Medulla oblongata (tissue), 1 donor: ENCODE measurements at regions not wholly inside any gene's neighbourhood (a gene's known extent, or its start where the extent isn't known, plus 50 kb on each side); places are given as distances from the start of the nearest gene placed in this dataset.
"Not testable (repeated sequence)": the region's sequence is repeated elsewhere in the genome, so short reads cannot be mapped to it uniquely, and the experiment has no call there.

ENCODE experiments used
- DNase-seq: peaks from one replicate; pipeline ENCODE4 v3.0.0-alpha.2; 2015; ENCODE audit errors: extremely low spot score

GRCh38 chr18:71249791-71250190, 960.9 kb downstream of the SOCS6 start:
- DNase-seq: no peak

- DNase-seq: no peak
Observed at GRCh38 chr18:71242981-71243380, 954.1 kb downstream of the SOCS6 start.

DNA sequence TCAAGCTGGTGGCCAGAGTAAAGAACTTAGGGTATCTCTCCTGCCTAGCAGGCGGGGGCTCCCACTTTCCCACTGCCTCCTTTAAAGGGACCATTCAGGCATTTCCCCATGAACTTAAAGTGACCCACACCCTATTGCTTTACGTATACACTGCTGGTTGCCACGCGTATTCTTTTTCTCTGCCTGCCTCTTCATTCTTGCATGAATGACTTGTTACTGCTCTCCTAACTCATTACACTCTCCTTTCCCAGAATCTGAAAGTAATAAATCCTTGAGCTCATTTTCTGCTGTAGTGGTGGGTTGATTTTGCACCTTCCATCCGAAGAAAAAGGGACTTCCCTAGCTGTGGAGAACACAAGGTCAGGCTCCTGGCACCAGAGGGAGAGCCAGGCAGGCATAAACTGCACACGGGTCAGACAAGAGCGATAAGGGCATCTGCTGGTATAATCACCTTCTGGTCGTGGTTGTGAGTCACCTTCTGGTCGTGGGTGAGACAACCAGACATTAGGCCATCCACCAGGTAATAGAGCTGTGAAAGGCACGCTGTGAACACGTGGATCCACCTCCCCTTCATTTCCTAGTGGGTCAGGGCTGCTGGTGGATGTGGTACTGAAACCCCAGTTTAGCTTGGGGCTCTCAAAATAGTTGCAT, 950.3 kb downstream of the SOCS6 start:
- no peak for DNase-seq

DNA sequence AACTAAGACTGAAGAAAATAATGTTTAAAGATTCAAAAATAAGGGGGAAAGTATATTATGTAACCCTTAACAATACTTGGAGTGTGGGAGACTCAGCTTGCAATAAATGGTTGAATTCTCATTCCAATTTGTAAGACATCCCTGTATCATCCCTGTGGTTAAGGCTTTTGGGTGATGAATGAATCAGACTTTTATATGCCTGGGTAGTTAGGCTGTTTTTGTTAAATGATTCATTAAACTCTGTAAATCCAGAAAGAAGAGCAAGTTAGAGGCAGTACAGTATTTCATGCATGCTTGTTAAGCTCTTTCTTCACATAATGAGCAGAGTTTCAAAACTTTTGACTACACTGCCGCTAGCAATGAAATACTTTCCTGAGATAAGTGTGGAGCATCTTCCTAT, 948.8 kb downstream of the SOCS6 start:
- DNase-seq: no peak

DNA sequence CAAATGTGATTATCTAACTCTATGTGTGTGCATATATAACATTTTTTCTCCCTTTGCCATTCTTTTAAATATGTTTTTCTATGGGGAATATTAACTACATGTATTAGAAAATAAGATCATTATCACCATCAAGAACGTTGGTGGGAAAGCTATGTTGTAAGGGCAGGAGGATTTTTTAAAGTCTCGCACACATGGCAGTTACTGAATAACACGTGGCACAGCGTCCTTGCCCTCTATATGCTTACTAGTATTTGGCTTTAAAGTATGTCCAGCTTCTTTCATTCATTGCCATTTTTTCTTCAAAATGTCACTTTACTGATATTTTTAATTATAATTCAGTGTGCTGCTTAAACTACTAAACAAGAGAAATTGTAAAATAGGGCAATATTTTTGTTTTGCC, 944.3 kb downstream of the SOCS6 start:
- no peak for DNase-seq

DNA sequence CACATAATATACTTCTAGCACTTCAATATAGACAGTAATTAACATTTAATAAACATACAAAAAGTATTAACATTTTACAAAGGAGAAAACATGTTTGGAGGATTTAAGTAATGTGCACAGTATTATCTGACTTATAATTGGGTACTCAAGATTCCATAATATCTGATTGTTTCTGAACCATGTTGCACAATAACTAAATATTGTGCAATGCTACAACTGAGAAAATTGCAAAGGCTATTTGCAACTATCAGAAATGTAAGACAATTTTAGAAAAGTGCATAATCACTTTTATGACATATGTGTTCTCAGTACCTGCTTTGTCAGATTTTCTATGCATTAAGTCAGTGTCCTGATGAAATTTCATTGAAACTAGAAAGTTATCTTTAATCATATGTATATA, 934.6 kb downstream of the SOCS6 start:
- DNase-seq: no peak

DNA sequence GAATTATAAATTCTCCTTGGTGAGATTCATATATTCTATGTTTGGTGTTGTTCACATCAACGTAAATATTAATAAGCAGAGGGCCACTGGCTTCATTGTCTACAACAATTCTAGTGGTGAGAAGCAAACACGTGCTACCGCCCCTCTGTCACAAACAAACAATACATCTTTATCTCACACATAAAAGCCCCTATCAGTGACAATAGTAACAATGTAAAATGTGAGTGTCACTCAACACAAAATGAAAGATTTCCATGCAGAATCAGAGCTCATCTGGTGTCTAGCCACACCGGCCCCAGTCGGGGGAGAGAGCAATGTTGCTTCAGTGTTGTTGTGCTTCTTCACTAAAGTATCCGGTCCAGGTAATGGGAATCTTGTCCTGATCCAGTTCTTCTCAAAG, 932.6 kb downstream of the SOCS6 start:
- peak; percentile 9 for DNase-seq

GRCh38 chr18:71212739-71213138, 923.9 kb downstream of the SOCS6 start:
- DNase-seq: not testable (repeated sequence)

DNA sequence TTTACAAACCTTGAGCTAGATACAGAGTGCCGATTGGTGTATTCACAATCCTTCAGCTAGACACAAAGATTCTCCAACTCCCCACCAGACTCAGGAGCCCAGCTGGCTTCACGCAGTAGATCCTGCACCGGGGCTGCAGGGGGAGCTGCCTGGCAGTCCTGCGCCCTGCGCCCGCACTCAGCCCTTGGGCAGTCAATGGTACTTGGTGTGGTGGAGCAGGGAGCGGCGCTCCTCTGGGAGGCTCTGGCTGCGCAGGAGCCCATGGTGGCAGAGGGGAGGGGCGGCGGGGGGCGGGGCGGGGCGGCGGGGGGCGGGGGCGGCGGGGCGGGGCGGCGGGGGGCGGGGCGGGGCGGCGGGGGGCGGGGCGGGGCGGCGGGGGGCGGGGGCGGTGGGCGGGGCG, 923.4 kb downstream of the SOCS6 start:
- no peak for DNase-seq

DNA sequence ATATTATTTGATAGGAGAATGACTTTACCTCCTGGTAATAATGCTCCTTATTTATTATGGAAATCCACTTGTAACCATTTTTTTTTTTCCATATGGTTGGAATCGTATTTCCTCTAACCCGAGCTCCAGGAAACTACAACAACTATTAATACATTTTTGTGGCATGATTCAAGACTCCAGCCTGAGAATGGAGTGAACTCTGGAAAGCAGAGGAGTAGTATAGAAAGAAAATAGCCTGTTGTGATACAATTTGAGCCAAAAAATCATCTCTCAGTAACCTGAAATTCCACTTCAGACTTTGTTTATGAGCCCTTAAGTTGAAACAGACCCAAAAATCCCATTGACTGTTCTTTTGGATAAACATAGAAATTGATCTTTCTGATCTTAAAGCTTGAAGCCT, 921.1 kb downstream of the SOCS6 start:
- no peak for DNase-seq

GRCh38 chr18:71194438-71194837, 905.6 kb downstream of the SOCS6 start:
- DNase-seq: no peak

- DNase-seq: peak; percentile 57
Observed at GRCh38 chr18:71189581-71189980, 900.7 kb downstream of the SOCS6 start.

DNA sequence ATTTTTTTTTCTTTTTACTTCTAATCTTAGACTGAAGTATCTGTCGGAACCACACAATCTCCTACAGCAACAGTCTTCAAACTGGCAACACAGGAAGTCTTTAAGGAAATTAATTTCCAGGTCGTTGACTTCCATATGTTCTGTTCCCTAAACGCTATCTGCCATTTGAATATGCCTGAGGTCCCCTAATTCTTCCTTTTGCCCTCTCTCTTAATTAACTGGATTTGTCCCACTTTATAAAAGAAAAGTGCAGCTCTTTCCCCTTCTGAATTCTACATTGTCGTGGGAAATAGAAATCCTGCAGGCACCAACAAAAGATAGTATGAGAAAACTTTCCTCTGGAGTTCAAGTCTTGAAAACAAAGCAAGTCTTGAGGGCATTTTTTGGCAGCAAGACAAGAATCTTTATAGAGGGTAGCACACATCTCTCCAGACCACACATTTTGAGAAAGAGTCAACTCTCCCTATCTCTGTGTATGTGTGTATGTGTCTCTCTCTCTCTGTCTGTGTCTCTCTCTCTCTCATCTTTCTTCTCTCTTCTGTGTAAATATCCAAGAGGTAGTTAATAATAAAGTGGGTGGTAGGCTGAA, 879.8 kb downstream of the SOCS6 start:
- peak; percentile 7 for DNase-seq

GRCh38 chr18:71136487-71136886, 847.6 kb downstream of the SOCS6 start:
- peak; percentile 80 for DNase-seq

- no peak for DNase-seq
Observed at GRCh38 chr18:71134122-71134521, 845.3 kb downstream of the SOCS6 start.

DNA sequence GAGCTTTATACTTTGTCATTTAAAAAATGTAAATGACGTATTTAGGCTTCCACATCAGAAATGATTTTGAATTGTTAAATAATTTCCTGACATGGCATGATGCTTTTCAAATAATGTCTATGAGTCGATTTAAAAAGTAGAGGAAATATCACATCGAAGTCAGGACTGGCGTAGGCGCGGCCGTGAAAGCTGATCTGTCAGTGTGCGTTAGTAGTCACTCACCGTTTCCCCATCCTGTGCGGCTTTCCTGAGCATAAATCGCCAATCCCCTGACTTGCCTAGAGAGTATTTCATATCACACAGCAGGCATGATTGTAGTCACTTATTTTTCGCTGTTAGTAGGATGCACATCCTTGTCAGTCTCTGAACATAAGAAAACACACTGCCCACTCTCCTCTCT, 843.1 kb downstream of the SOCS6 start:
- no peak for DNase-seq

GRCh38 chr18:71130351-71130750, 841.5 kb downstream of the SOCS6 start:
- DNase-seq: no peak

DNA sequence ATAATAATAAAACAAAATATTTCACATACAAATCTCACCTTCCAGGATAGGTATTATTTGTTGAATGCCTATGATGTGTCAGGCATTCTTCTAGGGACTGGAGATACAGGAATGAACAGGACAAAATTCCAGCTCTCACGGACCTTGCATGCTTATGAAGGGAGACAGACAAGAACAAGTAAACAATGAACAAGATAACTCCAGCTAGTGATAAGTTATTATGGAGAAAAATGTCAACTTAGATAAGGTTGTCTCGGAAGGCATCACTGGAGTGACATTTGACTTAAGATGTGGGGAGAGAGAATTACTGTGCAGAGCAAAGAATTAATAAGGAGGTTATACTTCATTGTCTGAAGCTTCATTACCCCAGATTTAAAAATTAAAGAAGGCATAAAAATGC, 836.7 kb downstream of the SOCS6 start:
- no peak for DNase-seq

GRCh38 chr18:71116535-71116934, 827.7 kb downstream of the SOCS6 start:
- DNase-seq: no peak

- DNase-seq: no peak
Observed at GRCh38 chr18:71115261-71115660, 826.4 kb downstream of the SOCS6 start.

DNA sequence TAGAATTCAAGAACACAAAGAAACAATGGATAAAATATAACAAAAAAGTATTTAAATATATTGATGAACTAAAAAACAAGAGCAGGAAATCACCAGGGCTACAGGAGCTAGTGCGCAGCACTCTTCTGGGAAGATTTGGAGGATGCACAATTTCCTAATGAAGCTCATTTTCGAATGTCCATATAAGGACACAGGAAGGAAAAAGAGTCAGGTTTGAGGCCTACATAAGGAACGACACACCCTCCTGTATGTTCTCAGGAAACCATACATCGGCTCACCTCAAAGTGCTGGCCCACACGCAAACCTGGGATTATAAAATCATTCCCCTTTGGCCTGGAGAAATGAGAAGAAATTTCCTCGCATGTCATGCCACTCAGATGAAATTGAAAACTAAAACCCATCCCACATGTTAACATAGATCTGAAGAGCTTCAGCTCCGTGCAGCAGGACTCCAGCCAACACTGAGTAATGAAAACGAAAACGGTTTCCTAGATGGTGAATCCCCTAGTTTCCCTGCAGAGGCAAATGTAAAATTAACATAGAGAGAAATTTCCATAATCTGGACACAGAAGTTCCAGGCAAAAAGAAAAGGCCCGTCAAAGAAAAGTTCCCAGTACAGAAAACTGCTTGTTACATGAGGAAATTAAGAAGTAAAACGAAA, 825.8 kb downstream of the SOCS6 start:
- DNase-seq: no peak

GRCh38 chr18:71107244-71107643, 818.4 kb downstream of the SOCS6 start:
- DNase-seq: peak; percentile 8

- DNase-seq: peak; percentile 23
Observed at GRCh38 chr18:71106701-71107100, 817.9 kb downstream of the SOCS6 start.
